Activated CD8-positive, alpha-beta memory T cell treated with anti-CD3 and anti-CD28 coated beads for 36 hours (primary cell): ENCODE measurements at regions not wholly inside any gene's neighbourhood (a gene's known extent, or its start where the extent isn't known, plus 50 kb on each side); places are given as distances from the start of the nearest gene placed in this dataset.
"Not testable (repeated sequence)": the region's sequence is repeated elsewhere in the genome, so short reads cannot be mapped to it uniquely, and the experiment has no call there.

Experiments used
- CTCF ChIA-PET: fragments of 350-600 bp; sonication (Branson Sonifier 250); formaldehyde crosslinking; loops from one replicate; lab custom pipeline; 2021; ENCODE audit warnings: antibody characterized with exemption; lab: Charles Lee
- POLR2A ChIA-PET: fragments of 350-600 bp; sonication (Branson Sonifier 250); formaldehyde crosslinking; loops from one replicate; lab custom pipeline; 2021; ENCODE audit warnings: antibody characterized with exemption; lab: Charles Lee

DNA sequence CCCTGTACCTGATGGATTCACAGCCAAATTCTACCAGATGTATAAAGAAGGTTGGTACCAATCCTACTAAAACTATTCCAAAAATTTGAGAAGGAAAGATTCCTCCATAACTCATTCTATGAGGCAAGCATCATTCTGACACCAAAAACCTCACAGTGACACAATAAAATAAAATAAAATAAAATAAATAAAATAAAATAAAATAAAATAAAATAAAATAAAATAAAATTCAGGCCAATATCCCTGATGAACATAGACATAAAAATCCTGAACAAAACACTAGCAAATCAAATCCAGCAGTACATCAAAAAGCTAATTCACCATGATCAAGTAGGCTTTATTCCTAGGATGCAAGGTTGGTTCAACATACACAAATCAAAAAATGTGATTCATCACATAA, 108.1 kb downstream of the PROX1 start:
- CTCF ChIA-PET, POLR2A ChIA-PET: not testable (repeated sequence)

DNA sequence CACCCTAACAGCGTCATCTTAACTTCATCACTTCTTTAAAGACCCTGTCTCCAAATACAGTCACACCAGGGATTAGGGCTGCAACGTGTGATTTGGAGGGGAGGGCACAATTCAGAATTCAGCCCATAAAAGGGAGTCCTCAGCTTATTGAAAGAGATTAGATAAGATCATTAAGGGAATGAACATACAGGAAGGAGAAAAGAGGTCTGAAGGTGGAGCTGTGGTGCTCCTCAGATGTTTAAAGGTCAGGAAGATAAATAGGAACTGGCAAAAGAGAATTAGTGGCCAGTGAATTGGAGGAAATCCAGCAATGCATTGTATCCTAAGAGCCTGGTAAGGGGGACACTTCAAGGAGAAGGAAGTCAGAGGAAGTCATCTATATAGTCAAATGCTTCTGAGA, 113.5 kb downstream of the PROX1 start:
- ChIA-PET POLR2A (no interaction called here), CTCF (no interaction called here)

DNA sequence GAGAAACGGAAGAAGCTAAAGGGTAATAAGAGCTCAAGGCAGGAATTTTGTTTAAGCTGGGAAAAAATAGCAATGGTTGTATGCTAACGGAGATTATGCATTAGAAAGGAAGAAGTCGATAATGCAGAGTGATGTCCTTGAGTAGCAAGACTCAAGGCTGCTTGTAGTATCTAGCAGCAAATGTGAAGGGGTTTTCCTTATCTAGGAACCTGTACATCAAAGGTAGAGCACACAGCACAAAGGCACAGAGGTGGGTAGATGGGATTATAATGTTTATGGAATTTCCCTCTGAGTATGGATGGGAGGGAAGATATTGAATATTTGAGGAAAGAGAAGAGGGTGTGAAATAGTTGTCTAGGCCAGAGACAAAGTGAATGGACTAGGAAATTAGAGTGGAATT, 114.1 kb downstream of the PROX1 start:
- ChIA-PET CTCF (no interaction called here), POLR2A (no interaction called here)

DNA sequence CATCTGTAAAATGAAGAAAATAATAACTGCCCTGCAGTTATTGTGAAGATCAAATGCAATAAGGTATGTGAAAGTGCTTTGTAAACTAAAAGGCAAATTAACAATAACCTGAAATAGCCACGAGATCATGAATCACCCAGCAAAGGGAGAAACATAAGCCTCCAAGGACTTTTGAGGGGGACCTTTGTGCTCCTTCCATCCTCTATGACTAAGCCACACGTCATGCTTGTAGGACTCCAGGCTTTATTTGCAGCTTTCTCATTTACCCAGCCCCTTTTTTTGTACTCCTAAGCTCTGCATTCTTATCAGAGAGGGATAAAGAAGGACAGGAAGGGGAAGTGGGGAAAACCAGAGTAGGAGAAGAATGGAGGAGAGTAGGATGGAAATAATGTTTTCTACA, 115.1 kb downstream of the PROX1 start:
- ChIA-PET POLR2A (no interaction called here), CTCF (no interaction called here)

DNA sequence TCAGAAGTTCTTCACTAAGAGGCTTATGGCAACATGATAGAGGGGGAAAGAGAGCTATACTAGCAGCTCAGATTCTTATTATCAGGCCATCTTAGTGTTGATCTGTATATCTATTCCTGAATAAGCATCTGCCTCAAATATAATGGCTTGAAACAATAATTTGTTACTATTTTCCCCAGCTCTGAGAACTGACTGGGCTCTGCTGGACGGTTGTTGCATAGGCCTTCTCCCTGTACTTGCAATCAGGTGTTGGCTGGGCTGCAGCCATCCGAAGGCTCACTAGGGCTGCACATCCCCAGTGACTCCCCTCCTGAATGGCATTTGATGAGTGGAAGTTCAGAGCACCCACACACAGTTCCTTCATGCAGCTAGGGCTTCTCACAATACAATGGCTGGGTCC, 116.0 kb downstream of the PROX1 start:
- CTCF ChIA-PET: no interaction called here
- POLR2A ChIA-PET: no interaction called here

DNA sequence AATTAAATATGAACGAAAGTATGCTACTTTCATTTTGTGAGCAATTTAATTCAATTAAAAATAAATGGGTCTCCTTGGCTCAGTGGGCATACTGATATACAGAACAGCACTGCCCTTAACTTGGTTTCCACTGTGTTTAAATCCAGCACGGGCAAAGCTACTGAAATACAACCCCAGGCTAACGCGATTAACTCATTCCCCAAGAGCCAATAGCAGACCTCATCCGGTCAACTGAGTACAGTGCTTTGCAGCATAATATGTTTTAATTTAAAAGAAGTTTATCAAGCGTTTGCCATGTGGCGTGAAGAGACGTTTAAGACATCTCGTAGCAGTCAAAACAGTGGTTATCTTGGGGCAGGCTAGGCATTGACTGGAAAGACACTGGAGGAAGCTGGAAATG, 118.6 kb downstream of the PROX1 start:
- ChIA-PET POLR2A (no interaction called here), CTCF (no interaction called here)

DNA sequence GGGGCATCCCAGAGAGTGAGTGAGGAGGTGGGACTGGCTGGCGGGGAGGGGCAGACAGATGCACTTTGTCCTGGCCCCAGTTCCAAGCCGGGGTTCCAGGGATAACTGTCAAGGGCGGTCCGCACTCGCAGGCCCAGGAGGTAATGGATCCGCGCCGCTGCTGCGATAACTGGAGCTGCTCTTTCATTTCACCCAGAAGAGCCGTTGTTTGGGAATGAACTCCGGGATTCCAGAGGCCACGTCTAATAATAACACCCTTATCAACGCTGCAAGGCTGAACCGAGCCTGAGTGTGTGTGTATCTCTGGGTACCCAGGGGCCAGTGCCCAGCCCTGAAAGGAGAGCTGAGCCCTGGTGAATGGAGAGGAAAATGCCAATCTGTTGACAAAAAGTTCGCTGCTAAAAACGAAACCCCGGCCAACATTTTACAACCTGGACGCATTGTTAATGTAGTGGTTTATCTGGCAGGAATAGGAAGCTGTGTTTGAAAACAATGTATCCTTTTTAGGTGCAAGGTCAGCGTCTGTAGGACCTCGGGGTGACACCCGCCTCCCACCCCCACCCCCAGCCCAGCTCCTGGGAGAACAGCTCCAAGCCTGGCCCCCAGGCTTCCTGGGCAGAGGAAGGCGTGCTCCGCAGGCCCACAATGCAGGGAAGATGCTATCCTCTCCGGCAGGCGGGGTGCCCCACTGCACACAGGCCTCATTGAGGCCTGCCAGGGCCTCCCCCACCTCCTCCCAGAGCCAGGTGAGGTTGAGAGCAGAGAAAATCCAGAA, 119.7 kb downstream of the PROX1 start:
- ChIA-PET CTCF (no interaction called here), POLR2A (no interaction called here)

DNA sequence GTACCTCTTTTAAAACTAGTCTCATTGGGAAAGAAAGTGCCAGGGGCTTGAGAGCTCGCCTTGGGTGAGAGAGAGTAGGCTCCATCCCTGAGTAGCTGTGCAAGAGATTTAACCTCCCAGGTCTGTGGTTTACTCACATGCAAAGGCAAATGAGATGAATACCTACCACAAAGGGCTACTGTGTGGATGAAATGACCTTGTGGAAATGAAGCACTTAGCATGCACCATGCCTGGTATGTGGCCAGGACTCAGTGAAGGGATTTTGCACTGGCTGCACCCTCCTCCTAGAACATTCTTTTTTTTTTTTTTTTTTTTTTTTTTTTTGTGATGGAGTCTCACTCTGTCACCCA, 120.3 kb downstream of the PROX1 start:
- POLR2A ChIA-PET: no interaction called here

DNA sequence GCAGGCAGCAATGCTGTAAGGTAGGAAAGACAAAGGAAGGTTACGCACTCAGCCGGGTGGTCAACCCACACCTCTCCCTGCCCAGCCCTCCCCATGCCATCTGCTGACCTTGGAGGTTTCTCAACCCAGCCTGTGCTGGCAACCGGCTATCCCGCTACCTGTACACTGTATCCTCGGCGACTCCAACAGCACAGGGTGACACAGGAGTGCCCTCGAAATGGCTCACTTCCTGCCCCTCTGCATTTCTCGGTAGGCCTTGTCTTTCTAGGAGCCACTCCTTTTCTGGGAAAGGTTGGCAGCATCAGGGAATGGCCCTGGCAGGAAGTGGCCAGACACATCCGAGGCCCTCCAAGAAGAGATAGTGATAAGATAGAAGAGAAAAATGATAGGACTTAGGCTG, 124.0 kb downstream of the PROX1 start:
- POLR2A ChIA-PET: no interaction called here
- CTCF ChIA-PET: no interaction called here

More for the DNA sequence above, 120.3 kb downstream of the PROX1 start:
- CTCF ChIA-PET: no interaction called here

DNA sequence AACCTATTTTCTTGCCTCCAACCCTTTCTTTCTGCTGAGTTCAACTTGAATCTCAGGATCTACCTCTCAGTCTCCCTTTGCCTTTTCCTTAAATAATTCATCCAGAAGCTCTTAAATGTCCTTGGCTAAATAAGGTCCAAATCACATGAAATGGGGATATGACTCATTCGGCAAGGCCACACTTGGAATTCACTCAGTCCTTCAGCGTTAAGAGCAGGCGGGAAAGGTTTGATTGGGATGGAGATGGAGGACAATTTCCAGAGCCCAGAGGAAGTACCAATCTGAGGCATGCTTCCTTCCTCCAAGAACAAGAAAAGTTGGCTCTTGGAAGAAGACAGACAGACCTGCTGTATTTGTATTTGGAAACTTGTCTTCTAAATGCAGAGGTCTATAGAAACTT, 128.5 kb downstream of the PROX1 start:
- POLR2A ChIA-PET: no interaction called here
- CTCF ChIA-PET: no interaction called here

DNA sequence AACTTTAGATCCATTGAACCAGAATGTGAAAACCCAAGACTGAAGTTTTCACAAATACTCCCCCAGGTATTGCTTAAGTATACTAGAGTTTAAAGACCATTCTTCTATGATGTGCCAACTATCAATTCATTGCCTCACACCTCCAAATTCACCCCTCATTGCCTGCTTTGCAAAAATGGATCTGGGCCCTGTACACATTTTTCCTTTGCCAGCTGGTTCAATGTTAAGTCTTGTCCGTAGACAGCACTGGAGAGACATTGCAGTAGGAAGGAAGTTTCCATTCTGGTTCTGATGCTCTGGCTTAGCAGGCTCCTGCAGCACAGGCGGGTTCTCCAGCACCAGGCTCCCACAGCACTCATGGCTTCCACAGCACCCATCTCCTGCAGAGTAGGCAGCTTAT, 130.0 kb downstream of the PROX1 start:
- POLR2A ChIA-PET: no interaction called here
- CTCF ChIA-PET: no interaction called here

DNA sequence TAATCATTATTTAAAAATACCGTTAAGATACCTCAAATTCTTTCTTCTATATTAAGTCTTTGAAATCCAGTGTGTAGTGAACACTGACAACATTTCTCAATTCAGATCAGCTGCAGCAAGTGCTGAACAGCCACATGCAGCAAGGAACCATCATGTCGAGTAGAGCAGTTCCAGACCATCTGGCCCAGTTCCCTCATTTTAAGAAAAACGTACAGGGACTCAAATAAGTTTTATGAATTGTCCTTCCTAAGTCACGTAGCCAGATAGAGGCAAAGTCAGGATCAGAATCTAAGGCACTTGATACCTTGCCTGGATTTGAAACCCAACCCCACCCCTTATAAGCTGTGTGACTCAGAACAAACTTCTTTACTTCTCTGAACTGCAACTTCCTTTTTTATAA, 132.4 kb downstream of the PROX1 start:
- POLR2A ChIA-PET: no interaction called here

DNA sequence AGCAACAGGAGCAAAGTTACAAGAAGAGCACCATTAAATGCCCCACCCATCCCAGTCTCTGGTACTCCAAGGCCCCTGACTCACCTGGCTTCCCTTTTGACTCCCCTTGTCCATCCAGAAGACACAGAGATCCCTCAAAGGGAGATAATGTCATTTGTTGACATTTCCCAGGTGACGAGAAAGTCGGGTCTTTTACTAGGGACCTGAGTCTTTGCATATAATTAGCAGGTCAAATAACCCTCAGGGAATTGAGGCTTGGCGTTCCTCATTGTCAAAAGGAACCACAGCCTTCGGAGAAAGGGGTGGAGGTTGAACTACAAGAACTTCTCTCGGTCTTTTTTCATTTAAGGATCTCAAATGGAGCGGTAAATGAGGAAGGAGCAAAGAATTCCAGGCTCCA, 133.2 kb downstream of the PROX1 start:
- ChIA-PET CTCF (no interaction called here), POLR2A (no interaction called here)

More for the DNA sequence above, 132.4 kb downstream of the PROX1 start:
- CTCF ChIA-PET: no interaction called here

DNA sequence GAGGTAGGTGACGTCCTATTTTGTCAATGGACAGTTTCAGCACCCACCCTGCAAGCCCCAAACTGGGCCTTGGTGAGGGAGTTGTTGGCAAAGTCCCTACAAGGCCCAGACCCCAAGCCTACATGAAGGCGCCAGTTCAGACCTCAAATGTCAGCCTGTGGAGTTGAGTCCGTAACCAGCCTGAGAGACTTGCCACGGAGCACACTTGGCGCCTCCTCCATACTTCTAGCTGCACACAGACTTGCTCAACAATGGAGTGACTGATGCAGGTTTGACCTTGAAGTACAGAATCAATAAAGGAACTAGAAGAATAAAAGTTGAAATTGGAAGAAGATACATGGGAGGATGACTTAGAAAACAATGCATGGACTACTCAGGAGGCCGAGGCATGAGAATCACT, 134.3 kb downstream of the PROX1 start:
- ChIA-PET POLR2A (no interaction called here), CTCF (no interaction called here)

DNA sequence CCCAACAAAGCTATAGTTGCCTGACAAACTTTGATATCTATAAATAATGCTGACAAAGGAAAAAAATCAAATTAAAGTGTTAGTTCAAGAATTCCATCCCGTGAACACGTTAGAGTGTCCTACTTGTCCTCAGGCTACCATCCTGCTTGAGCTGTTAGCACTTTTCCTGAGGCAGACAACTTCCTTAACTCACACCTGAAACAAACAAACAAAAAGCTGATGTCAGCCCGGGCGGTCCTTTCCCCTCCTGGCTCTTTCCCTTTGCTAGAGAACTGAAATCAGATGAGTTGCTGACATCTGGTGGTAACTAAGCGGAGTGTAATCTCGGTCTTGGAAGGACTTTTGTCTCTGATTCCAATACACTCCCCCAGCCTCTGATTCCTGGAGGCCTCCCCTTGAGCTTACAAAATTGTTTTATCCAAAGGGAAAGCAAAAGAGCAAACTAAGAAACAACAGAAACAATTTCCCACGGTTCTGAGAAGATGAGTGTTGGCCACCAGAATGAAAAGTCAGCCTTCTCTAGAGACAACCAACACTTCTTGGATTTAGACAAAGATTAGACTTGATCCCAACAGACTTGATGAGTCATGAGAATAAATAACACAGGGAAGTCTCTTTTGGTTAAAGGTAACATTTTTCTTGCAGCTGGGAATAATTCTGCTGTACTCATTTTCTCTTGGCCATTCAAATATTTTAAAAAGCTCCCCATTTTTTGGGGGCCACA, 135.4 kb downstream of the PROX1 start:
- CTCF ChIA-PET: no interaction called here
- POLR2A ChIA-PET: no interaction called here

DNA sequence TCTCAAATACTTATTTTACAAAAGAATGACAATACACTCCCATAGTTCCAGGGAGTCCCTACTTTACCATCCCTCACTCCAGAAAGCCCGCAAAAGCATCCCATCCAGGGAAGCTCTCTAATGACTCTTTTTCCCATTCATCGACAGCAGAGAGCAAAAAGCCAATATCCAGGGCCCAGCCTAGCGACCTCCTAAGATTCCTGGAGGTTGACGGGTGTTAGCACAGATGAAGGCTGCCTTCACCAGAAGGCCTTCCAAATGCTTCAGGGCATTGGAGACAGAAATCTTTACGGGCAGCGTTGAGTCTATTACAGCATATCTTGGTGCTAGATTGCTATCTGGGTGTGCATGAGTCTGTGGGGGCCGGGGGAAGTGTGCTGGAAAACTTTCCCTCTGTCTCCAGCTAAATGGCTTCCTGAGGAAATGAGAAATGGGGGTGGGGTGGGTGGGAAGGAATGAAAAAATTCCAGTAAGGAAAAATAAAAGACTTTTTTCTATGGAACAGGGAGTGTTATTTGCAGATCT, 136.6 kb downstream of the PROX1 start:
- ChIA-PET CTCF (no interaction called here), POLR2A (no interaction called here)

DNA sequence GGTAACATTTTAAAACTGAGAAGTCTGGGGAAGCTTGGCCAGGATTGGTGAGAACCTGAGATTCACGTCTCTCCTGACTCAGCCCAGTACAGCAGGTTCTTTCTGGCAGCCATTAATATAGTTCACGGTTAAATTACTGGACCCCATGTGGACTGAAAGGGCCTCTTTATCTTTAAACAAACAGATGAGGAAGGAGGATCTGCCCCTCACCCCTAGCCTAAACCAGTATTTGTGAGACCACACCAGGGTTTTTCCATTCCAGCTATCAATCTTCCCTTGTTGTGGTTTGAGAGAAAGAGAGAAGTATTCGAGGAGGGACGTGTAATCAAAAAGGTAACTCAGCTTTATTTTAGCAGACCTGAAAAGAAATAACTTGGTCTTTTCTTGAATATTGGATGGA, 137.1 kb downstream of the PROX1 start:
- ChIA-PET CTCF (no interaction called here), POLR2A (no interaction called here)

DNA sequence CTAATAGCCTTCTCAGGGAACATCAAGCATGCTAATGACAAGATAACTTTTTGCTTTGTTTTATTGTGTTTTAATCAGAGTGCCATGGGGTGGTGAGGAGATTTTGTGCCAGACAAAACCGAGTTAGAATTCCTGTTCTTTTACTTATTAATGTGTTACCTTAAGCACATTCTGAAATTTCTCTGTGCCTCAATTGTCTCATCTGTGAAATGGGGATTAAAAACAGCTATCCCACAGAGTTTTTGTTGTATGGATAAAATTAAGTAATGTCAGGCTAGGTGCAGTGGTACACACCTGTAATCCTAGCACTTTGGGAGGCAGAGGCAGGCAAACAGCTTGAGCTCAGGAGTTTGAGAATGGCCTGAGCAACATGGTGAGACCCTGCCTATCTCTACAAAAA, 138.0 kb downstream of the PROX1 start:
- ChIA-PET POLR2A (no interaction called here), CTCF (no interaction called here)

DNA sequence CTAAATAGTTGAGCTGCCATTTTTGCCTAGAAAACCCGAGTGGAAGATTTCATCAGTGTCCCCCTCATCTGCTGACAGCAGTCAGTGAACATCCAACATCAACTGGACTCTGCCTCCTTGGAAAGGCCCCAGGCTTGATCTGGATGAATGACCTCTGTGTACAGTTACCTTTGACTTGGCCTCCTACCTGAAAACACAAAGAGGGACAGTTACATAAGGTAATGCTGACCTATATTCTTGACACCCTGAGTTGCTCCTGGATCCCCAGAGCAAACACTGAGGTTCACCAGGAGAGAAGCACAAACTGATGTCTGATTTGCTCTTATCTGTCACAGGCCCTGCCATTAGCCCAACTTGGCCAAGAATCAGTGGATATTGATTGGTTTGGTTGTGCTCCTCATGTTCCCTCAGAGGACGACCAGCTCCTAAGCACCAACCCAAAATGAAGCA, 138.9 kb downstream of the PROX1 start:
- CTCF ChIA-PET: no interaction called here
- POLR2A ChIA-PET: no interaction called here

DNA sequence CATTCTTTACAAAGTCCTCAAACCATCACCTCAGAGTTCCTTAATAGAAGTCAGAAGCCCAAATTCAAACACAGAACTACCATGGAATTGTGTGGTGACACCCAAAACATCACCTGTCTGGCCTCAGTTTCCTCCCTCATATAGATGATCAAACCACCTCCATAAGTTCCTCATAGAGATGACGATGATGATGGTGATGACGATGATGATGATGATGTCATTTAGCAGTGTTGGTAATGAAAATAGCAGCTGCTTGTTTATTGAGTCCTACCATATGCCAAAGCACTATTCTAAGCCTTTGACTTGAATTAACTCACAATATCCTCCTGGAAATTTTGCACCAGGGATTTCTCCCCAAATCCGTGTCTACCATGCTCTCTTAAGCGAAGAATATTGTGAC, 139.9 kb downstream of the PROX1 start:
- CTCF ChIA-PET: no interaction called here
- POLR2A ChIA-PET: no interaction called here

DNA sequence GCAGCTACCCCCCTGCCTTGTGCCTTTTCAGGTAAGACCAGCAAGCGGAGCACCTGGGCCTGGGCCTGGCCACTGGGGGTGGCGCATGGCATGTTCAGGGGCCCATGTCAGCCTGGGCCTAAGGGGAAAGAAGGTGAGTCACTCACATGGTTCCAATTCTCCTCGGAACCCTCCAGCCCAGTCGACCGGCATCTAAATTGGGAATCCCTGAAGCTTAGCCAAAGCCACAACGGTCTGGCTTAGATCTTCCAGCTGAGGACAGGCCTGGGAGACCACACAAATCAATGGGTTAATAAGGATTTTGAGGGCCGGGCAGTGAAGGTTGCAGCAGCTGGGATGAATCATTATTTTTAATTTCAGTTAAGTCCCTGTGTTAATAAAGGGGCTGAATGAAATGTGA, 145.1 kb upstream of the SMYD2 start:
- ChIA-PET CTCF (no interaction called here), POLR2A (no interaction called here)
